Liver (tissue), 8 donors: ENCODE measurements at regions not wholly inside any gene's neighbourhood (a gene's known extent, or its start where the extent isn't known, plus 50 kb on each side); places are given as distances from the start of the nearest gene placed in this dataset.

Source experiments
- DNase-seq: peaks from one replicate; pipeline ENCODE4 v3.0.0-alpha.2; 2017; ENCODE audit warnings: low spot score
- H3K27ac ChIP-seq, 2 donors: one replicate each; pipeline ENCODE4 v1.7.0; 2013; ENCODE audit warnings: inconsistent platforms in 2 of 2, low read length in 2 of 2, control low read depth in 1 of 2, low read depth in 1 of 2, mild to moderate bottlenecking in 1 of 2
- H3K27me3 ChIP-seq, 4 donors: one replicate each; pipeline versions ENCODE4 v1.6.1 to v1.7.0; 2013; ENCODE audit warnings: low read length in 3 of 4, inconsistent platforms in 1 of 4, mild to moderate bottlenecking in 1 of 4, moderate library complexity in 1 of 4; ENCODE audit not compliant: control insufficient read depth in 4 of 4, insufficient read depth in 4 of 4
- H3K36me3 ChIP-seq, 4 donors: one replicate each; pipeline versions ENCODE4 v1.6.1 to v1.7.0; 2013; ENCODE audit warnings: low read length in 3 of 4, mild to moderate bottlenecking in 3 of 4, low read depth in 1 of 4, moderate library complexity in 1 of 4; ENCODE audit not compliant: control insufficient read depth in 4 of 4, insufficient read depth in 3 of 4
- H3K4me1 ChIP-seq, 4 donors: one replicate each; pipeline versions ENCODE4 v1.6.1 to v1.7.0; 2013; ENCODE audit warnings: low read length in 3 of 4, mild to moderate bottlenecking in 3 of 4, moderate library complexity in 1 of 4; ENCODE audit not compliant: control insufficient read depth in 4 of 4, insufficient read depth in 4 of 4
- H3K4me3 ChIP-seq, 3 donors: one replicate each; pipeline versions ENCODE4 v1.6.1 to v1.7.0; 2013; ENCODE audit warnings: low read length in 3 of 3, control low read depth in 1 of 3, low read depth in 1 of 3, mild to moderate bottlenecking in 1 of 3
- H3K9ac ChIP-seq, 2 donors: one replicate each; pipeline ENCODE4 v1.7.0; 2013; ENCODE audit warnings: low read length in 2 of 2, mild to moderate bottlenecking in 2 of 2, moderate library complexity in 2 of 2, control low read depth in 1 of 2, low read depth in 1 of 2
- H3K9me3 ChIP-seq, 4 donors: one replicate each; pipeline versions ENCODE4 v1.6.1 to v1.7.0; 2013; ENCODE audit warnings: low read length in 3 of 4; ENCODE audit not compliant: control insufficient read depth in 4 of 4
- CTCF ChIP-seq: fragments of 150-350 bp; IDR thresholded peaks from 2 replicates; pipeline ENCODE4 v1.5.1; 2017; ENCODE audit warnings: improper control_type of control experiment, low read depth, low read length; ENCODE audit not compliant: missing input control
- EGR1 ChIP-seq, 2 donors: IDR thresholded peaks; 2 replicates each; pipeline ENCODE4 v1.6.1; 2016 to 2018; ENCODE audit warnings: antibody characterized with exemption in 2 of 2, low read depth in 2 of 2
- FOXA1 ChIP-seq: IDR thresholded peaks from 2 replicates; pipeline ENCODE4 v1.6.1; 2016; ENCODE audit warnings: antibody characterized with exemption
- FOXA2 ChIP-seq: IDR thresholded peaks from 2 replicates; pipeline ENCODE4 v1.6.1; 2016; ENCODE audit warnings: antibody characterized with exemption
- GABPA ChIP-seq, 2 donors: IDR thresholded peaks in 1 of 2; conservative IDR thresholded peaks in 1 of 2; 2 replicates each; pipeline ENCODE4 v1.6.1; 2016; ENCODE audit warnings: antibody characterized with exemption in 2 of 2, mild to moderate bottlenecking in 1 of 2, moderate library complexity in 1 of 2
- HNF4A ChIP-seq, 2 donors: conservative IDR thresholded peaks; 2 replicates each; pipeline ENCODE4 v1.6.1; 2016; ENCODE audit warnings: antibody characterized with exemption in 2 of 2, mild to moderate bottlenecking in 2 of 2
- HNF4G ChIP-seq: IDR thresholded peaks from 2 replicates; pipeline ENCODE4 v1.6.1; 2016; ENCODE audit warnings: antibody characterized with exemption
- JUND ChIP-seq, 2 donors: IDR thresholded peaks; 2 replicates each; pipeline ENCODE4 v1.6.1; 2016; ENCODE audit warnings: antibody characterized with exemption in 2 of 2
- RAD21 ChIP-seq, 2 donors: IDR thresholded peaks; 2 replicates each; pipeline ENCODE4 v1.6.1; 2016; ENCODE audit warnings: antibody characterized with exemption in 2 of 2, mild to moderate bottlenecking in 2 of 2
- REST ChIP-seq: IDR thresholded peaks from 2 replicates; pipeline ENCODE4 v1.6.1; 2016; ENCODE audit warnings: antibody characterized with exemption, mild to moderate bottlenecking
- RXRA ChIP-seq, 2 donors: IDR thresholded peaks; 2 replicates each; pipeline ENCODE4 v1.6.1; 2017 to 2018; ENCODE audit warnings: antibody characterized with exemption in 2 of 2, mild to moderate bottlenecking in 1 of 2
- SP1 ChIP-seq: IDR thresholded peaks from 2 replicates; pipeline ENCODE4 v1.6.1; 2018; ENCODE audit warnings: antibody characterized with exemption, mild to moderate bottlenecking
- YY1 ChIP-seq: IDR thresholded peaks from 2 replicates; pipeline ENCODE4 v1.6.1; 2016; ENCODE audit warnings: antibody characterized with exemption, mild to moderate bottlenecking
- WGBS: extraction: QIAGEN DNeasy Blood & Tissue Kit; methylation state at CpG from one replicate; pipeline ENCODE4 v1.1.7; 2013; 5-methylcytosine and 5-hydroxymethylcytosine counted together
- donor health status: healthy.
- donor health status: healthy.
- donor health status: healthy.
- donor health status: healthy.
- donor health status: healthy.

DNA sequence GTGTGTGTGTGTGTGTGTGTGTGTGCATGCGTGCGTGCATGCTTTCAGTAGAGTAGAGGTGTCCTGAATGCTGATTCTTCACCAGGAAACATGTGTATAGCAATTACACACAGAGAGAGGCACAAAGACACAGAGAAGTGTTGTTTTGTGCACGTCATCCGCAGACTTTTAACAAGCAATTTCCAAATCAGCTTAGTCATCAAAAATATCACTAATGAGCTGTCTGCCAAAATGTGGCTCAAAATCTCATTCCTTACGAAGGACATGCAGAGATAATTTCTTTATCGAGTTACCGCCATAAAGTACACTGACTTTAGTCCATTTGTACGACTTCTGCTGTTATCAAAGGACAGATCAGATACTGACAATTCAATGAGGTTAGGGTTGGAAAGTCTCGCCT lies 274.9 kb upstream of the RARB start:
- no peak overlapping the region for H3K9ac ChIP-seq
- H3K4me1 ChIP-seq: peaks cover 0 to 10% (median 5%) of the 10 kb centered on the region in 4 donors
- no peak overlapping the region for H3K27ac ChIP-seq
- no peaks in the 10 kb centered on the region for H3K36me3 ChIP-seq
- no peaks in the 10 kb centered on the region for H3K27me3 ChIP-seq
- H3K4me3 ChIP-seq: no peak overlapping the region
- 84% methylated on average over 9 of the region's 9 CpGs for WGBS
- no peaks in the 10 kb centered on the region for H3K9me3 ChIP-seq
- DNase-seq: no peak
- TF ChIP-seq FOXA2: no peak
- no peak for TF ChIP-seq GABPA (IDR thresholded peaks at IDR 0.05 in 1 of 2, conservative IDR thresholded peaks at IDR 0.05 in 1 of 2)
- no peak for TF ChIP-seq SP1
- TF ChIP-seq HNF4G: no peak
- TF ChIP-seq REST: no peak
- TF ChIP-seq FOXA1: no peak
- TF ChIP-seq EGR1 (IDR thresholded peaks at IDR 0.05; ENCODE audit: low read depth in 2 of 2): no peak
- TF ChIP-seq RXRA (IDR thresholded peaks at IDR 0.05): no peak
- no peak for TF ChIP-seq RAD21 (IDR thresholded peaks at IDR 0.05)
- TF ChIP-seq HNF4A (conservative IDR thresholded peaks at IDR 0.05): no peak
- TF ChIP-seq JUND (IDR thresholded peaks at IDR 0.05): no peak

- no peaks in the 10 kb centered on the region for H3K27me3 ChIP-seq
- H3K4me1 ChIP-seq: peaks cover 0 to 10% (median 5%) of the 10 kb centered on the region in 4 donors
- no peaks in the 10 kb centered on the region for H3K36me3 ChIP-seq
- TF ChIP-seq CTCF (no peak), HNF4A (conservative IDR thresholded peaks at IDR 0.05) (no peak), HNF4G (no peak), EGR1 (IDR thresholded peaks at IDR 0.05; ENCODE audit: low read depth in 2 of 2) (no peak), FOXA1 (no peak), YY1 (no peak), RAD21 (IDR thresholded peaks at IDR 0.05) (no peak), GABPA (IDR thresholded peaks at IDR 0.05 in 1 of 2, conservative IDR thresholded peaks at IDR 0.05 in 1 of 2) (no peak)
- H3K4me3 ChIP-seq: no peak overlapping the region
- no peak overlapping the region for H3K27ac ChIP-seq
- WGBS: 80% methylated on average over 1 of the region's 1 CpG
- DNase-seq: no peak
- no peaks in the 10 kb centered on the region for H3K9me3 ChIP-seq
- H3K9ac ChIP-seq: no peak overlapping the region
These were observed 274.5 kb upstream of the RARB start for GRCh38 chr3:25153561-25153960.
